NCI-H446 treated with DMSO at 0.1 percent for 48 hours (cell line): ENCODE measurements at regions not wholly inside any gene's neighbourhood (a gene's known extent, or its start where the extent isn't known, plus 50 kb on each side); places are given as distances from the start of the nearest gene placed in this dataset.
"Not testable (repeated sequence)": the region's sequence is repeated elsewhere in the genome, so short reads cannot be mapped to it uniquely, and the experiment has no call there.

Experiments used
- DNase-seq: peaks from one replicate; lab custom pipeline; 2025; lab: John Stamatoyannopoulos, UW

DNA sequence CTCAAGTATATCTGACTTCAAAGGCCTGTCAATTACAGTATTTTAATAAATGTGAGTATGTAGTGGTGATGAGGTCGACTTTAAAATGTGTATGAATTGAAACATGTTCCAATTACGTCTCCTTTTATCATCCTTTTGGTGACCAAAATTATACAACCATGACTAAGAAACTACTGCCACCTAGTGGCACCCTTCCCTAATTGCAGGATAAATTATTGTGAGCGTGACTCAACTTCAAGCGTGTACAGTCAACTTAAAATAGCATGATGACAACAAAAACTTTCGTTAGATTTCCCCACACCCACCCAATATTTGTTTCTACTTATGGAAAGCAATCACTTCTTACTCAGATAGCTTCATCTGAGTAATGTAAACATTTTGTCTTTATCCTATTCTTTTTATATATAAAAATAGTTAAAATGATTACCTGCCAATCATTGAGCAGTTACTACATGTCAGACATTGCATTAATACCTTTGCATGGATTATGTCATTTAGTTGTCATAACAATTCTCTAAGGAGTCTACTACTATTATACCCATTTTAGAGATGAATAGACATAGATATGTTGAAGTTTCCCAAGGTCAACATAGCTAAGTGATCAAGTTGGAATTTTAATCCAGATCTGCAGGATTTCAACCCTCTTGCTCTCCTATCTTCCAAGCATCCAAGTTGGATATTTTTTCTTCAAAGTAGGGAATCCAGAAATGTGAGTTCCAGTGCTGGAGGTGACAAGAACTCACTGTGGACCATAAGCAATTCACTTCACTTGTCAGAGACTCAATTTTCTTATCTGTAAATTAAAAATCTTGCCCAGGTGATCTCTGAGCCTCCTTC lies 106.0 kb downstream of the MEX3B start:
- peak; percentile 37 for DNase-seq

DNA sequence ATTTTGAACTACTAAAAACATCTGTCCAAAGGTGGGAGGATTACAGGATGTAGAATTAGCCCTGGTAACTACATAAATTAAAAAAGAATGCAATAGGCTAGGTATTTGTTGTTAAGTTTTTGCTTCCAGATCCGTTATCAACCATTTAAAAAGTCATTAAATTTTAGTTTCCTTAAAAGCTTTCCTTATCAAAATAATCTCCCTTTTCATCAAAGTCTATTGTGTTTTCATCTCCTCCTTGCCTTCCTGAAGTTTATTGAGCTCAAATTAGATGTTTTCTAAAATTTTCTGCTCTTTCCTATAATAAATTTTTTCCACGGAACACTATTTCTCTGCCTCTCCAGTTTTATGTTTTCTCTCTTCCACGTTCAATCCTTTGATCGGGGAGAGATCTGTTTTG lies 108.6 kb downstream of the MEX3B start:
- DNase-seq: no peak

- DNase-seq: no peak
Observed at GRCh38 chr15:81930582-81931369, 115.0 kb downstream of the MEX3B start.

DNA sequence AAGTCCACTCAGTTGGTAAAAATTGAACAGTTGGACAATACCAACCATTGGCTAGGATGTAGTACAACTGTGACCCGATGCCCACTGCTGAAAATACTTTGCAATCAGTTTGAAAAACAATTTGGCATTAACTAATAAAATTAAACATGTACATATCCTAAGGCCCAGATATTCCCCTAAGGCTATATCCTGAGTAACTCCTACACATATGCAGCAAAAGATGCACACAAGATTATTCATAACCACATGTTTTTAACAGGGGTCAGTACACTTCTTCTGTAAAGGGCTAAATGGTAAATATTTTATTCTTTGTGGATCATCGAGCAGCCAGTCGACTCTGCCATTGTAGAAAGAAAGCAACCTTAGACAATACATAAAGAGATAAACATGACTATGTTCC lies 116.3 kb downstream of the MEX3B start:
- DNase-seq: no peak

- no peak for DNase-seq
Observed at GRCh38 chr15:81926981-81927380, 118.8 kb downstream of the MEX3B start.

DNA sequence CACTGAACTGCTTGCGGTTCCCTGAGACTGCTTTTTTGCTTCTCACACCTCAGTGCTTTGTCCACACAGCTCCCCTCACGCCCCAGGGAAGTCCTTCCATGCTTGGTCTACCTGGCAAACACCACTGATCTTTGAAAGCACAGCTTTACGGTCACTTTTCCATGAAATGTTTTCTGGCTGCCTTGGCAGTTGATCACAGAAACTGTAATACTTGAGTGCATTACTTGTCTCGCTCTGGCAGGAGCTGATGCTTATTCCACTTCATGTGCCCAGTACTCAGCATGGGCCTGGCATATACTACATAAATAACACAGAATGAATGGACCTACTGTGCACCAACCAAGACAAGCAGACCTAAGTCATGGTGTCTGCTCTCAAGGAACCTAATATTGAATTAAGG lies 121.1 kb downstream of the MEX3B start:
- peak; percentile 74 for DNase-seq

DNA sequence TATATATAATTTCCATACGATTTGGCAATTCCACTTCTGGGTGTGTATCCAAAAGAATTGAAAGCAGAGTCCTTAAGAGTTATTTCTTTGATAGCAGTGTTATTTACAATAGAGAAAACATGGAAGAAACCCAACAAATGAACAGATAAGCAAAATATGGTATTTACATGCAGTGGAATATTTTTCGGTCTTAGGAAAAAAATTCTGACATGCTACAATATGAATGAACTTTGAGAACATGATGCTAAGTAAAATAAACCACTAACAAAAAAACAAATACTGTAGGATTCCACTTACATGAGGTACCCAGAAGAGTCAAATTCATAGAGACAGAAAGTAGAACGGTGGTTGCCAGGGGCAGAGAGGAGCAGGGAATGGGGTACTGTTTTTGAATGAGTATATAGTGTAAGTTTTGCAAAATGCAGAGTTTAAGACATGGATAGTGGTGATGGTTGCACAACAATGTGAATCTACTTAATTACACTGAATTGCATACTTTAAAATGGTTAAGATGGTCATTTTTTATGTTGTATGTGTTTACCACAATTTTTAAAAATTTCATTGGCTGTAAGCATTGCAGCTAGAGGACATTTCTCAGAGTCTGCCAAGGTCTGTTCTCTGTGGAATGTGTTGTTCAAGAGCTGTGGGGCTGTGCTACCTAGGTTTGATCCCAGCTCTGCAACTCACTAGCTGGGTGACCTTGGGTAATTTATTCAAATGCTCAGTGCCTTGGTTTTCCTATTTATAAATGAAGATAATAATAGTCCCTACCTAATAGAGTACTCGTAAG lies 122.1 kb downstream of the MEX3B start:
- no peak for DNase-seq

DNA sequence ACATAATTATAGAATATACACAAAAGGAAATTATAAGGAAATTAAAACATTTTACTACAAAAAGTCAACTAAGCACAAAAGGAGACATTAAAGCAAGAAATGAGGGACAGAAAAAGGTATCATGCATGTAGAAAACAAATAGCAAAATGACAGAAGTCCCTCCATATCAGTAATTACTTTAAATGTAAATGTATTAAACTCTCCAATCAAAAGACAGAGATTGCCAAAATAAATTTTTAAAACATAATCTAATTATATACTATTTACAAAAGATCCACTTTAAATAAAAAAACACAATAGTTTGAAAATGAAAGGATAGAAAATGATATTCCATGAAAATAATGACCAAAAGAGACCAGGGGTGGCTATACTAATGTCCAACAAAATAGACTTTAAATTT lies 123.7 kb downstream of the MEX3B start:
- no peak for DNase-seq

DNA sequence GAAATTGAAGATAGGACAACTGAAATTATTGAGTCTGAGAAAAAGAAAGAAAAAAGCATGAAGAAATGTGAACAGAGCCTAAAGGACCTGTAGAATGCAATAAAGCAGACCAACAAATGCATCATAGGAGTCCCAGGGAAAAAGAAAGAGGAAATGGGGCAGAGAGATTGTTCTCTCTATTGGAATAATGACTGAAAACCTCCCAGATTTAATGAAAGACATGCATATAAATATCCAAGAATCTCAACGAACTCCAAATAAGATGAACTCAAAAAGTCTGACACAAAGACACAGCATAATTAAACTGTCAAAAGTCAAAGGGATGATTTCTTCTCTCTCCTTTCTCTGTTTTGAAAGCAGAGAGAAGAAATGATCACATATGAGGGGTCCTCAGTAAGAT lies 124.7 kb downstream of the MEX3B start:
- DNase-seq: no peak

- DNase-seq: not testable (repeated sequence)
Observed at GRCh38 chr15:81918767-81919166, 127.1 kb downstream of the MEX3B start.

DNA sequence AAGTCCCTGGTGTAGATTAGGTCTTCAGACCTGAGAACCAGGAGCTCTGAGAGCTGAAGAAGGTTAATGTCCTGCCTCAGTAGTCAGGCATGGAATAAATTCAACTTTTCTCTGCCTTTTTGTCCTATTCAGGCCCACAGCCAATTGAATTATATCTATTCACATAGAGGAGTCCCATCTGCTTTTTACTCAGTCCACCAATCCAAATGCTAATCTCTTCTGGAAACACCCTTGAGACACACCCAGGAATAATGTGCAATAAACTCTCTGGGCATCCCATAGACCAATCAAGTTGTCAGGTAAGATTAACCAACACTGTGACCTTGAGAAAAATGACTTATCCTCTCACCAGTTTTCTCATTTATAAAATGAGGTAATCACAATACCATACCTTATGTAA lies 129.4 kb downstream of the MEX3B start:
- DNase-seq: no peak

DNA sequence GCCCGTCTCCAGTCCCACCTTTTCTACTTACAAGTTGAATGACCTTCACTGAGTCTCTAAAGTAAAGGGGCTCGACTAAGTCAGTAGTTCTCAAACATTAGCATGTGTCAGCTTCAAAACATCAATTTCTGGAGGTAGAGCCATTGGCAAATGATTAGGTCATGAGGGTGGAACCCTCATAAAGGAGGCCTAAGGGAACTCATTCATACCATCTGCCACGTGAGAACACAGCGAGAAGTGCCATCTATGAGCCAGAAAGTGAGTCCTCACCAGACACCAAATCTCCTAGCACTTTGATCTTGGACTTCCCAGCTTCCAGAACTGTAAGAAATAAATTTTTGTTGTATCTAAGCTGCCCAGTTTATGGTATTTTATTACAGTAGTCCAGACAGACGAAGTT lies 129.8 kb downstream of the MEX3B start:
- peak; percentile 32 for DNase-seq

- DNase-seq: peak; percentile 94
Observed at GRCh38 chr15:81914734-81915256, 131.0 kb downstream of the MEX3B start.

DNA sequence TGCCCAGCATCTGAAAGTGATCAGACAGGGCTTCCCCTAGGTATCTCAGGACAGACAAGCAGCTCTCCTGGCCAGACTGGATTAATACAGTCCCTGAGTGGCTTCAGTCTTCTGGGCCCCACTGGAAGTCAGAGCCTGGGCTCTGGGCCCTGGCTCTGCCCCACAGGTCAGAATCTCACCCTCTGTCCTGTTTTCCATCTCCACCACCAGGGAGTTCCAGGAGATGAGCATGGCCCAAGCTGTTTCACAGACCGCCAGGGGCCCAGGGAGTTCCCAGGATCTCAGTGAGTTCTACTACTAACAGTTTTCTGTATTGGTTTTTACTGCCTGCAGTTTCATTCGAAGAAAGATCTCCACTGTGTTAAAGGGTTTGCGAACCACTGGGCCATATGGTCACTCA lies 131.5 kb downstream of the MEX3B start:
- no peak for DNase-seq

DNA sequence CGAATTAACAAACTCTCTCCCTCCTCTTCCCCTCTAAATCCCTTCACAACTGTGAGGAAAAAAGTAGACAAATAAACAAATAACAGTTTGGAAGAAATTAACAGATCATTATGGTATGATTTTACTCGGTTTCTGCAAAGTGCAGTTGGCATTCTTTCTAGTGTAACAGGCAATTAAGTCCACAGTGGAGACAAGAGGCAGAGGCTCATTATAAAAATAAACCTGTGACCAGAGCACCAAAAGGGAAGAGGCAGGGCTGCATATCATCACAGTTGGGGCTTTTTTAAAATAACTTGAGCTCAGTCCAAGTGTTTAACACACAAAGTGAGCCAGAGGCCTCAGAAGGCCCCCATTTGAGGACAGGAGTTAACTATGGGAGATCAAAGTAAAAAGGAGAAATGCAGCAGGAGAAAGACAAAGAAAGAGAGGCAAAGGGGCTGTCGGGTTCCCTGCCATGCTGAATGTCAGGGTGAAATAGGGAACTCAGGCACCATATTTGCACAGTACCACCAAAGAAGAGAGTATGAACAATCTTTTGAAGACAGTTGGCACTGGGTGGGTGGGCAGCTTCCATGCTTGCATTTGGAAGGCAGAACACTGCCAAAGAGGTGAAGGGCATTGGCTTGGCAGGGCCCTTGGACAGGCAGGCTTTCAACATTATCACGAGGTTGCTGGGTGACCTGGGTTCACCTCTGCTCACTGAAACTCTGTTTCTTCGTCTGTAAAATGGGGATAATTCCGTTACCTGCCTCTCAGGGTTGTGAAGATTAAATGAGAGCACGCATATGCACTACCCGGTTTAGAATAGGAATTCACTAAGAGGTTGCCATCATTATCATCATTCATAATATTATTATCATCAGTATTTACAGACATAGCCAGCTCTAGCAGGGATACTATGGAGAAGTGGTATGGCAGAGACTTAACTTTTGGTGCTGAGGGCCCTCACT lies 134.5 kb downstream of the MEX3B start:
- no peak for DNase-seq

DNA sequence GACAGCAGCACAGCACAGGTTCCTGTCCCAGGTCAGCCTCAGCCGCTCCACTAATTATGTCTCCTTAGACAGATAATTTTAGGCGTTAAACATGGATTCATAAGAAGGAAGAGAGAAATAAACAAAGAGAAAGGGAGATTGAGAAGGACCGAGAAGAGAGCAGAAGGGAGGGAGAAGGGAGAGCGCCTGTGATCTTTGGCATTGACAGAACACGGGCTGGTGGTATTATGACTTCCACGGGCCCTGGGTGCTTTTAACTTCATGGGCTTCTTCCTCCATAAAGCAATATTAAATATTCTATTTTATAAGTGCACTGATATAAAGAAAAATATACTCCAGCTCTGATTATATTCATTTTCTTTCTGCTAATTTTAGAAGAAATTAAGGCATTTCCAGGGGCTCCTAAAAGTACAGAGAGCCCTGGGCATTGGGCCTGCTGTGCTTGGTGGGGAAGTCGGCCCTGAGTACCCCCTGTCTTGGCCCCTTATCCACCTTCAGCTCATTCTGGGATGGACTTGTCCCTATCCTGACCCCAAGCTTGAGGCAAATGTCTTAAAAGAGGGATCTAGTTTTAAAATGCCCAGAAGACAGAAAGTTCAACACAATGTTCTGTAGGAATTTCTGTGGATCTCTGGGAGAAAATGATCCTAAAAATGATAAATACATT lies 135.3 kb downstream of the MEX3B start:
- no peak for DNase-seq

DNA sequence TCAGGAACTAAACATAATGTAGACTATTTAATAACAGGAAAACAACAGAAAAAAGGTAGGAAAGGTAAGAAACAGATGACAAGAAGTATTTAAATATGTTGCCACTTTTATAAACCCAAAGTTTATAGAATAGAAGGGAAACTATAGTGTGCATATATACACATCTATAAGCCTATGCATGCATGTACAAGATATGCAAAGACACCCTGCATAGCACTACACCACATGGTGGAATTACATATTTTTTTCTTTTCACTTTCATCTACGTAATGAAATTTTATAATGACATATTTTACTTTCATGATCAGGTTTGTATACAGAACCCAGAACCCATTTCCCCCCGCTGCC lies 136.8 kb downstream of the MEX3B start:
- no peak for DNase-seq

DNA sequence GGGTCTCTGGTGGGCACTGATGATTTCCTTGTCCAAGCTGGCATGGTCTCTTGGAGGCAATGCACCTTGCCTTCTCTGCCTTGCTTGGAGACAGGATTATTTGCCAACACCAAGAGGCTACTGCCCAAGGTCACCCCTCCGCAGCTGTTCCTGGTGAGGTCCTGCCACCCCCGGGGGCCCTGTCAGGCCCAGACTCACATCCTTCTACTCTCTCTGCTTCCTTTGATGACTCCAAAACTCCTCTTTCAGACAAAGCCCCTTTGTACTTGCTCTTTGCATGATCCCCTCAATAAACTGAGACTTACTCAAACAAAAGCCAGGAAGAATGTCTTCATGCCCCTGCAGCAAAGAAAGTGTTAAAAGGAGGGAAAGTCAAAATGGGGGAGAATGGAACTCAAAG lies 137.7 kb downstream of the MEX3B start:
- DNase-seq: no peak

DNA sequence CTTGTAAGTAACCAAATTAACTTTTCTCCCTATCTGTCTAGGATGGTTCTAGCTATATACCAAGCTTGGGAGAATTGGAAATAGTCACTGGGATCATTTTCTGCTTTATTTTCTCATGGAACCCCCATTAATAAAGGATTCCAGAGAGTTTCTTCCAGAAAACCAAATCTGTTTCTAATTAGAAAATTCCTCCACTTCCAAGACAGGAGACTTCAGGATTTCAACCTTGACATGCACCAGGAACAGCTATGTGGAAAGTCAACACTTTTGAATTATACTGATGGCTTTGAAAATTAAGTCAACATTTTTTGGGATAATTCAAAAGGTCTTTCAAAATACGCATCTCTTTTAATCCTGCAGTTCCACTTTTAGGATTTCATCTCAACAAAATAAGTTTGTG lies 138.3 kb downstream of the MEX3B start:
- no peak for DNase-seq

GRCh38 chr15:81905889-81906288 lies 139.9 kb downstream of the MEX3B start:
- DNase-seq: no peak

DNA sequence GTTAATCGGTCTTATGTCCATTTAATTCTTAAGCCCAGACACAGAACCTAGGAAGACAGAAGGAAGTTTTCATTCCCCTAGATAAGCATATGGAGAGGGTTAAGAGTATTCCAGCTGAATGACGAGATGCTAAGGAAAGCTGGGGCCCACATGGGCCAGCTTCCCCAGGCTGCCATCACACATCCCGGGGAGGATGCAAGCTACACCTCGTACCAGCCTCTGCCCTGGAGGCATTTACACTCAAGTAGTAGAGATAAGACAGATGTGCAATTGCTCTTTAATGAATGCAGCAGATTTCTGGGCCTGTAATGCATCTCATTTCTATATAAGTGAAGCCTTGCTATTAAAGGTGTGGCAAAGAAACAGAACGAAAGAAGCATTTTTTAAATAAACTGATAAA lies 144.5 kb downstream of the MEX3B start:
- no peak for DNase-seq
